Esophagus muscularis mucosa (tissue), 4 donors: ENCODE measurements at regions not wholly inside any gene's neighbourhood (a gene's known extent, or its start where the extent isn't known, plus 50 kb on each side); places are given as distances from the start of the nearest gene placed in this dataset.

Experiments used
- DNase-seq: peaks from one replicate; pipeline ENCODE4 v3.0.0-alpha.2; 2017; ENCODE audit errors: extremely low spot score
- H3K27ac ChIP-seq, 4 donors: fragments of 200-600 bp; sonication (generic); replicated peaks in 1 of 4; 1 replicate in 3 of 4; 2 replicates in 1 of 4; pipeline ENCODE4 v1.5.1; 2016 to 2019; ENCODE audit warnings: mild to moderate bottlenecking in 1 of 4
- H3K27me3 ChIP-seq, 4 donors: fragments of 200-600 bp; sonication (generic); one replicate each; pipeline versions ENCODE4 v1.5.1 to v1.6.0; 2016 to 2019
- H3K36me3 ChIP-seq, 4 donors: fragments of 200-600 bp; sonication (generic); one replicate each; pipeline ENCODE4 v1.5.1; 2016 to 2019
- H3K4me1 ChIP-seq, 4 donors: fragments of 200-600 bp; sonication (generic); one replicate each; pipeline ENCODE4 v1.5.1; 2016 to 2019
- H3K4me3 ChIP-seq, 4 donors: fragments of 200-600 bp; sonication (generic); 1 replicate in 2 of 4; 2 replicates in 2 of 4; pipeline ENCODE4 v1.5.1; 2016 to 2019; ENCODE audit warnings: mild to moderate bottlenecking in 4 of 4, moderate library complexity in 1 of 4
- H3K9me3 ChIP-seq, 4 donors: fragments of 200-600 bp; sonication (generic); 1 replicate in 3 of 4; 2 replicates in 1 of 4; pipeline ENCODE4 v1.5.1; 2016 to 2019
- EP300 ChIP-seq: sonication (generic); formaldehyde crosslinking; IDR thresholded peaks from one replicate; pipeline ENCODE4 v1.6.1; 2017; ENCODE audit warnings: antibody characterized with exemption
- POLR2A ChIP-seq: fragments of 450-650 bp; IDR thresholded peaks from one replicate; pipeline ENCODE4 v1.6.1; 2017; ENCODE audit warnings: antibody characterized with exemption, moderate library complexity, mild to moderate bottlenecking, low read depth
- POLR2AphosphoS5 ChIP-seq, 2 donors: sonication (generic); formaldehyde crosslinking; IDR thresholded peaks; one replicate each; pipeline ENCODE4 v1.6.1; 2017; ENCODE audit warnings: antibody characterized with exemption in 2 of 2
- WGBS: methylation state at CpG from one replicate; pipeline ENCODE4 v1.1.5; 2018; 5-methylcytosine and 5-hydroxymethylcytosine counted together
- intact Hi-C: fragments of 100-400 bp; cut with DNase I; formaldehyde crosslinking; loops from one replicate; pipeline ENCODE4 v1.15.1; 2023
- TF ChIP-seq, protein P1 (sequence below), 3 experiments: fragments of 200-600 bp in 2 of 3; fragments of 450-650 bp in 1 of 3; sonication (generic) in 2 of 3; IDR thresholded peaks; one replicate each; pipeline ENCODE4 v1.5.1; 2017 to 2019; ENCODE audit warnings: antibody characterized with exemption in 3 of 3, mild to moderate bottlenecking in 2 of 3, moderate library complexity in 1 of 3

DNA sequence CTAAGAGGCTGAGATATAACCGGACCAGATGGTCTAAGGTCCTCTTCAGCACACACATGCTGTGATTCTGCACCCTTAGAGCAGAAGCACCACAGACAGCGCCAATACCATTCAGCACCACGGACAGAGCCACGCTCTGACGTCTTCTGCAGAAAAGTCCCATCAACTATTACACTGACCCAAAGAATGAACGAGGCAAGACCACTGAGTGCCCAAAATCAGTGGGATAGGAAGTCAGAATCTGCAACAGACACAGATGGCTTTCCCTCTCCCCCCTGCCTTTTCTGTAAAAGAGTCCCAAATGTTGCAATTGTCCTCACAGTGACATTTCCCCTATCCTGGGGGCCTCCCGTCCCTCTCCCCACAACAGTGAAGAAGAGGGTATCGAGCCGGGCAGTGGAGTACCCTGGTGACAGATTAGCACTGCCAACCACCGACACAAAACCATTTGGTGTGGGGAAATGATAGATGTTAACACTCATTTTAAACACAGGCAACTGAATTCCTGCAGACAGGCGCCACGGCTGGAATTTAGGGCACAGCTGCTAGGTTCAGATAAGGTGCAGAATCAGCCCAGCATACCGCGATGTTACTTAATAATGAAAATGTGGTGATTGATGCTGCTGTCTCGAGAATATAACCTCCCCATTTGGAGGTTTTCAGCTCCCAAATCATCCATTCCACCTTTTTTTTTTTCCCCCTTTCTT is 66.6 kb upstream of the CTNNBL1 start:
- peaks cover 0 to 56% (median 0%) of the 10 kb centered on the region in 4 donors for H3K27me3 ChIP-seq
- no peak overlapping the region for H3K4me3 ChIP-seq
- no peak for TF ChIP-seq POLR2AphosphoS5 (IDR thresholded peaks at IDR 0.05)
- TF ChIP-seq POLR2A, result no peak
- no peak for TF ChIP-seq EP300
- TF ChIP-seq, protein P1, sequence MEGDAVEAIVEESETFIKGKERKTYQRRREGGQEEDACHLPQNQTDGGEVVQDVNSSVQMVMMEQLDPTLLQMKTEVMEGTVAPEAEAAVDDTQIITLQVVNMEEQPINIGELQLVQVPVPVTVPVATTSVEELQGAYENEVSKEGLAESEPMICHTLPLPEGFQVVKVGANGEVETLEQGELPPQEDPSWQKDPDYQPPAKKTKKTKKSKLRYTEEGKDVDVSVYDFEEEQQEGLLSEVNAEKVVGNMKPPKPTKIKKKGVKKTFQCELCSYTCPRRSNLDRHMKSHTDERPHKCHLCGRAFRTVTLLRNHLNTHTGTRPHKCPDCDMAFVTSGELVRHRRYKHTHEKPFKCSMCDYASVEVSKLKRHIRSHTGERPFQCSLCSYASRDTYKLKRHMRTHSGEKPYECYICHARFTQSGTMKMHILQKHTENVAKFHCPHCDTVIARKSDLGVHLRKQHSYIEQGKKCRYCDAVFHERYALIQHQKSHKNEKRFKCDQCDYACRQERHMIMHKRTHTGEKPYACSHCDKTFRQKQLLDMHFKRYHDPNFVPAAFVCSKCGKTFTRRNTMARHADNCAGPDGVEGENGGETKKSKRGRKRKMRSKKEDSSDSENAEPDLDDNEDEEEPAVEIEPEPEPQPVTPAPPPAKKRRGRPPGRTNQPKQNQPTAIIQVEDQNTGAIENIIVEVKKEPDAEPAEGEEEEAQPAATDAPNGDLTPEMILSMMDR (IDR thresholded peaks at IDR 0.05), result no peak
- H3K4me1 ChIP-seq, result no peaks in the 10 kb centered on the region
- no peaks in the 10 kb centered on the region for H3K36me3 ChIP-seq
- 34% methylated on average over 15 of the region's 15 CpGs for WGBS
- intact Hi-C loops, result no loop called here
- H3K27ac ChIP-seq, result no peak overlapping the region
- DNase-seq, result no peak
- no peaks in the 10 kb centered on the region for H3K9me3 ChIP-seq

DNA sequence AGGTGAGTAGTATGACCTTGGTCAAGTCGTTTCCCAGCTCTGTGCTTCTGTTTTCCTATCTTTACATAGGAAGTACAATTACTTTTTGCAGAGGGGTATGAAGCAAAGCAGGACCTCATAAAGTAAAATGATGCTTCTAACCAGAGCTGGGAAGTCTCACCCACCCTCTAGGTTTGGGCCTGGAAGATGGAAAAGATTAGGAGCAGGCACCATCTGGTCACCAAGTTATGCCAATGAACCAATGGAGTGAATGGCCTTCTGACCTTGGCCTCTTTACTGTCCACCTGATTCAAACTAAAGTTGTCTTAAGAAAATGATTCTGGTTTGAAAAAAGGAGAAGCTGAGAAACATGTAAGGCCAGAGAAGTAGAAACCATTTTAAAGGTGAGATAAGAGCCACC is 68.9 kb upstream of the CTNNBL1 start:
- Histone ChIP-seq H3K27ac (no peak overlapping the region), H3K4me1 (no peaks in the 10 kb centered on the region), H3K9me3 (no peaks in the 10 kb centered on the region), H3K27me3 (peaks cover 0 to 53% (median 0%) of the 10 kb centered on the region in 4 donors), H3K36me3 (no peaks in the 10 kb centered on the region), H3K4me3 (no peak overlapping the region)
- DNase-seq, result no peak
- TF ChIP-seq, protein P1 (IDR thresholded peaks at IDR 0.05), result no peak
- no peak for TF ChIP-seq POLR2A
- no peak for TF ChIP-seq POLR2AphosphoS5 (IDR thresholded peaks at IDR 0.05)
- no peak for TF ChIP-seq EP300
- 24% methylated on average over 1 of the region's 1 CpG for WGBS
- intact Hi-C loops, result no loop called here

DNA sequence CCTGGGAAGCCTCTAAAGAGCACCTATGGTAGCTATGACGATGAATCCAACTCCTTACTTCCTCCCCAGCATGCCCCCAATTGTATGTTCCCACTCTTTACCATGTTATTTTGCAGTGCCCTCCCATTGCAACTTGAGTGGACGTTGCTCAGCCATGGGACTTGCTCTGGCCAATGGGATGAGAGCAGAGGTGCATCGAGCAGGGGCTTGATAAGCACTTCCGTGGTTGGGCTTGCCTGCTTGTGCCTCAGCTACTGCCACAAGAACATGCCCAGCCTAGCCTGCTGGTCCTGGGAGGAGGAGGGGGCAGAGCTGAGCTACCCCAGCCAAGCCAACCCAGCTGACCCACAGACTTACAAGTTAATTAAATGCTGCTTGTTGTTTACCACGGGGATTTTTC is 71.1 kb upstream of the CTNNBL1 start:
- Histone ChIP-seq H3K27ac (no peak overlapping the region), H3K9me3 (no peaks in the 10 kb centered on the region), H3K36me3 (no peaks in the 10 kb centered on the region), H3K4me3 (no peak overlapping the region), H3K27me3 (peaks cover 0 to 50% (median 0%) of the 10 kb centered on the region in 4 donors), H3K4me1 (no peaks in the 10 kb centered on the region)
- no peak for TF ChIP-seq POLR2AphosphoS5 (IDR thresholded peaks at IDR 0.05)
- TF ChIP-seq, protein P1 (IDR thresholded peaks at IDR 0.05), result no peak
- TF ChIP-seq POLR2A, result no peak
- no peak for TF ChIP-seq EP300
- WGBS, result 48% methylated on average over 5 of the region's 5 CpGs
- intact Hi-C loops, result no loop called here
- DNase-seq, result no peak

DNA sequence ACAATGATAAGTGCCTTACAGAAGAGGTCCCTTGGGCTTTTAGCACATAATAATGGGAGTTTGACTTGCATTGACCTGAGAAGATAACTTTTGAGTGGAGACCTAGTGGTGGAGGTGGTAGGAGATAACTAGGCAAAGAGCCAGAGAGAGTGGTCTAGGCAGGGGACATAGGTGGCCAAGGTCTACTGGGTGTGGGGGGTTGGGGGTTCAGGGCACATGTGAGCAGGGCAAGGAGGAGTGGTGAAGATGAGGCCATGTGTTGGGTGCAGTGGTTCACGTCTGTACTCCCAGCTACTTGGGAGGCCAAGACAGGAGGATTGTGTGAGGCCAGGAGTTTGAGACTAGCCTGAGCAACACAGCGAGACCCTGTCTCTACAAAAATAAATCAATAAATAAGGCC is 74.3 kb upstream of the CTNNBL1 start:
- Histone ChIP-seq H3K9me3 (peaks cover 0 to 5% (median 0%) of the 10 kb centered on the region in 4 donors), H3K36me3 (no peaks in the 10 kb centered on the region), H3K27ac (no peak overlapping the region), H3K4me1 (no peaks in the 10 kb centered on the region), H3K27me3 (peaks cover 0 to 35% (median 0%) of the 10 kb centered on the region in 4 donors), H3K4me3 (no peak overlapping the region)
- TF ChIP-seq EP300 (no peak), POLR2A (no peak), POLR2AphosphoS5 (IDR thresholded peaks at IDR 0.05) (no peak)
- TF ChIP-seq, protein P1 (IDR thresholded peaks at IDR 0.05), result no peak
- no peak for DNase-seq
- intact Hi-C loops, result no loop called here
- WGBS, result 49% methylated on average over 2 of the region's 2 CpGs

DNA sequence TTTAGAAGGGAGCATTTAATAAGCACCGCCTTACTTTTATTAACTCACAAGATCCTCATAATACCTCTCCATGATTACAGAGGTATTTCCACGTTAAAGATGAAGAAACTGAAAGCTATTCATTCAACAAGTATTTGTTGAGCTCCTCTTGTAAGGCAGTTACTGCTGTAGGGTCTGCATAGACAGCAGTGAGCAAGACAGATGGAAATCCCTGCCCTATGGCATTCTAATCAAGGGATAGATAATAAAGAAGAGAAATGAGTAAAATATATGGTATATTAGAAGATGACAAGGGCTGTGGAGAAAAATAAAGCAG is 77.8 kb upstream of the CTNNBL1 start:
- no peak for DNase-seq
- Histone ChIP-seq H3K27ac (no peak overlapping the region), H3K9me3 (peaks cover 0 to 5% (median 0%) of the 10 kb centered on the region in 4 donors), H3K4me3 (no peak overlapping the region), H3K36me3 (no peaks in the 10 kb centered on the region), H3K4me1 (no peaks in the 10 kb centered on the region), H3K27me3 (peaks cover 0 to 20% (median 0%) of the 10 kb centered on the region in 4 donors)
- WGBS, result 42% methylated on average over 2 of the region's 2 CpGs
- intact Hi-C loops, result no loop called here
- TF ChIP-seq POLR2AphosphoS5 (IDR thresholded peaks at IDR 0.05) (no peak), EP300 (no peak), POLR2A (no peak)
- TF ChIP-seq, protein P1 (IDR thresholded peaks at IDR 0.05), result no peak
